IMR-90 (cell line): ENCODE measurements at regions not wholly inside any gene's neighbourhood (a gene's known extent, or its start where the extent isn't known, plus 50 kb on each side); places are given as distances from the start of the nearest gene placed in this dataset.
A peak's percentile ranks its signal among the peaks of the same experiment; 100 is the strongest.

Experiments
- ATAC-seq: fragments of 200-7000 bp; cut with Tn5 transposase; 2 replicates; pipeline ENCODE4 v1.9.1; 2020; ENCODE audit warnings: low read depth, mild to moderate bottlenecking, moderate library complexity
- BruUV-seq: library from RNA; stranded (reverse); fragments of 400-500 nt; replicated peaks from 2 replicates; lab custom pipeline; 2021; lab: Mats Ljungman, UMichigan
- CTCF ChIA-PET: fragments of 300-600 bp; formaldehyde crosslinking; extraction: SDS; loops from one replicate; lab custom pipeline; 2021; ENCODE audit warnings: antibody characterized with exemption; lab: Yijun Ruan, JAX
- POLR2A ChIA-PET: fragments of 300-600 bp; sonication (Branson Sonifier 250); formaldehyde crosslinking; loops from one replicate; lab custom pipeline; 2022; ENCODE audit warnings: antibody characterized with exemption; ENCODE audit not compliant: unreplicated experiment; lab: Charles Lee
- DNase-seq: peaks from one replicate; pipeline ENCODE4 v3.0.0; 2013
- H2AFZ ChIP-seq: replicated peaks from 2 replicates; pipeline ENCODE3; 2013; ENCODE audit warnings: low read length, mild to moderate bottlenecking; ENCODE audit not compliant: poor library complexity
- H2AK5ac ChIP-seq: 2 replicates; pipeline ENCODE4 v1.6.1; 2013; ENCODE audit warnings: low read depth, low read length, inconsistent platforms
- H2AK9ac ChIP-seq: replicated peaks from 2 replicates; pipeline ENCODE3; 2013; ENCODE audit warnings: mild to moderate bottlenecking, low read depth, low read length, moderate library complexity; ENCODE audit not compliant: poor library complexity
- H2BK120ac ChIP-seq: 2 replicates; pipeline ENCODE4 v1.6.1; 2013; ENCODE audit warnings: low read depth, low read length, inconsistent platforms
- H2BK15ac ChIP-seq: 3 replicates; pipeline ENCODE4 v1.6.1; 2013; ENCODE audit warnings: low read depth, low read length, inconsistent platforms
- H2BK20ac ChIP-seq: 2 replicates; pipeline ENCODE4 v1.6.1; 2013; ENCODE audit warnings: low read depth, mild to moderate bottlenecking, inconsistent platforms, low read length, moderate library complexity
- H2BK5ac ChIP-seq: 2 replicates; pipeline ENCODE4 v1.6.1; 2013; ENCODE audit warnings: mild to moderate bottlenecking, low read depth, low read length, inconsistent platforms; ENCODE audit not compliant: poor library complexity, severe bottlenecking
- H3K14ac ChIP-seq: replicated peaks from 2 replicates; pipeline ENCODE4 v1.6.1; 2013; ENCODE audit warnings: low read depth, low read length, inconsistent platforms
- H3K18ac ChIP-seq: 2 replicates; pipeline ENCODE4 v1.6.1; 2013; ENCODE audit warnings: low read depth, low read length, control low read depth
- H3K23ac ChIP-seq: 2 replicates; pipeline ENCODE4 v1.6.1; 2013; ENCODE audit warnings: low read depth, low read length, inconsistent platforms
- H3K27ac ChIP-seq: 2 replicates; pipeline ENCODE4 v1.5.1; 2013; ENCODE audit warnings: mild to moderate bottlenecking, control low read depth, low read length; ENCODE audit not compliant: insufficient read depth
- H3K27me3 ChIP-seq: 2 replicates; pipeline ENCODE4 v1.6.1; 2013; ENCODE audit warnings: low read length; ENCODE audit not compliant: control insufficient read depth, insufficient read depth
- H3K36me3 ChIP-seq: 2 replicates; pipeline ENCODE4 v1.6.1; 2013; ENCODE audit warnings: low read length, mixed read lengths; ENCODE audit not compliant: control insufficient read depth, insufficient read depth
- H3K4ac ChIP-seq: 2 replicates; pipeline ENCODE4 v1.6.1; 2013; ENCODE audit warnings: low read depth, low read length, inconsistent platforms
- H3K4me1 ChIP-seq: 2 replicates; pipeline ENCODE4 v1.6.1; 2013; ENCODE audit warnings: low read length, mixed read lengths; ENCODE audit not compliant: control insufficient read depth, insufficient read depth
- H3K4me2 ChIP-seq: 2 replicates; pipeline ENCODE4 v1.6.1; 2013; ENCODE audit warnings: low read depth, mild to moderate bottlenecking, control low read depth, low read length, moderate library complexity
- H3K4me3 ChIP-seq: 2 replicates; pipeline ENCODE4 v1.5.1; 2013; ENCODE audit warnings: low read depth, mild to moderate bottlenecking, control low read depth, low read length, moderate library complexity; ENCODE audit not compliant: insufficient read depth
- H3K56ac ChIP-seq: 2 replicates; pipeline ENCODE4 v1.6.1; 2013; ENCODE audit warnings: low read length, inconsistent platforms; ENCODE audit not compliant: insufficient read depth; ENCODE audit errors: extremely low read depth
- H3K79me1 ChIP-seq, 2 experiments: 2 replicates each; pipeline ENCODE4 v1.6.1; 2013; ENCODE audit warnings: low read length in 2 of 2, inconsistent platforms in 1 of 2, low read depth in 1 of 2
- H3K9ac ChIP-seq: 2 replicates; pipeline ENCODE4 v1.6.1; 2013; ENCODE audit warnings: low read depth, low read length, control low read depth
- H3K9me1 ChIP-seq: 2 replicates; pipeline ENCODE4 v1.6.1; 2013; ENCODE audit warnings: low read length, inconsistent platforms; ENCODE audit not compliant: insufficient read depth
- H3K9me3 ChIP-seq: 2 replicates; pipeline ENCODE4 v1.6.1; 2013; ENCODE audit warnings: low read length; ENCODE audit not compliant: control insufficient read depth, insufficient read depth
- H4K20me1 ChIP-seq: 2 replicates; pipeline ENCODE4 v1.6.1; 2013; ENCODE audit warnings: low read length, inconsistent platforms; ENCODE audit not compliant: insufficient read depth
- H4K5ac ChIP-seq: 2 replicates; pipeline ENCODE4 v1.6.1; 2013; ENCODE audit warnings: mild to moderate bottlenecking, low read depth, low read length, control low read depth
- H4K8ac ChIP-seq, 2 experiments: 2 replicates each; pipeline ENCODE4 v1.6.1; 2013; ENCODE audit warnings: low read depth in 2 of 2, low read length in 2 of 2, control low read depth in 1 of 2, inconsistent platforms in 1 of 2
- H4K91ac ChIP-seq: 2 replicates; pipeline ENCODE4 v1.6.1; 2013; ENCODE audit warnings: low read depth, low read length, inconsistent platforms; ENCODE audit not compliant: insufficient read depth
- MXI1 ChIP-seq: IDR thresholded peaks from 2 replicates; pipeline ENCODE4 v1.6.1; 2012; ENCODE audit warnings: low read depth, mild to moderate bottlenecking, low read length, moderate library complexity, borderline replicate concordance
- RFX5 ChIP-seq: IDR thresholded peaks from 2 replicates; pipeline ENCODE4 v1.8.0; 2012; ENCODE audit warnings: low read depth, mild to moderate bottlenecking, low read length, moderate library complexity
- WGBS, 2 experiments: methylation state at CpG; one replicate each; pipeline versions ENCODE4 v1.1.5 to v1.1.7; 2013; ENCODE audit warnings: missing lambda C conversion rate in 2 of 2; ENCODE audit not compliant: insufficient read length in 1 of 2; ENCODE audit errors: extremely low coverage in 2 of 2; 5-methylcytosine and 5-hydroxymethylcytosine counted together
- dilution Hi-C: fragments of 300-500 bp; cut with HindIII; formaldehyde crosslinking; loops from one replicate; pipeline ENCODE4 v1.14.3; 2018; ENCODE audit warnings: low sequenced_read_pairs; ENCODE audit not compliant: unreplicated experiment
- in situ Hi-C: fragments of 300-500 bp; cut with MboI; formaldehyde crosslinking; loops from 3 replicates; pipeline ENCODE4 v1.14.3; 2019; ENCODE audit warnings: low sequenced_read_pairs, inconsistent platforms, mixed read lengths
- intact Hi-C: fragments of 100-400 bp; cut with micrococcal nuclease; formaldehyde crosslinking; loops from 2 replicates; pipeline ENCODE4 v1.10.0; 2022
- TF ChIP-seq, protein P1 (sequence below): fragments of 150-350 bp; IDR thresholded peaks from 2 replicates; pipeline ENCODE4 v1.6.1; 2016; ENCODE audit warnings: low read depth, mild to moderate bottlenecking, low read length, moderate library complexity, borderline replicate concordance
- TF ChIP-seq, protein P2 (sequence below): fragments of 150-350 bp; IDR thresholded peaks from 2 replicates; pipeline ENCODE4 v1.6.1; 2017; ENCODE audit warnings: mild to moderate bottlenecking, antibody characterized with exemption, low read length, low read depth

DNA sequence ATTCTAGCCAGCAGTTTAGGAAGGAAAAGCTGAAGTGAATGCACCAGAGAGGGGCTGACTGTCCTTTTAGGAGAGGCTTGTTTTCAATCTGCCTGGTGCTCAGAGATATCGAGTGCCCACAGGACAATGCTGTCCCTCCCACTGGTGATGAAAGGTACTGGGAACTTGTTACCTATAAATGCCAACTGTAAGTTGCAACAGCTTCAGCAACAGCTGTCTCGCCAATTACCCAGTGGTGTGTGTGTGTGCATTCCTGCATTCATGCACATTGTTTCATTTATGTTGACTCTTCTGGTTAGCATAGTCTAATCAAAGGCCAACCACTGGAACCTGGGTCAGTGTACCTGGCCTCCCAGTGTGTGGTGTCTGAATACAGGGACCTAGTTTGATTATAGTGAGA is 161.1 kb downstream of the CSNK1G3 start:
- Histone ChIP-seq H4K91ac (peak overlapping the region; percentile 66; the same call in 1 of the 2 replicates), H3K14ac (peak overlapping the region; percentile 78; the same call in 1 of the 2 replicates), H3K23ac (peak overlapping the region; percentile 48; the same call in 1 of the 2 replicates), H3K4me2 (no peak overlapping the region), H3K9ac (no peak overlapping the region), H4K8ac (peak overlapping the region in 1 of 2 experiments; percentile 44; a peak in 1 of 4 replicates), H3K9me1 (peaks cover 4% of the 10 kb centered on the region; the same call in 1 of the 2 replicates), H4K20me1 (no peaks in the 10 kb centered on the region), H3K4me3 (no peak overlapping the region), H2BK5ac (no peak overlapping the region), H3K4ac (peak overlapping the region; percentile 91), H3K18ac (peak overlapping the region; percentile 1; the same call in 1 of the 2 replicates), H2BK20ac (peak overlapping the region; percentile 89), H3K27ac (no peak overlapping the region), H2BK120ac (peak overlapping the region; percentile 85), H2AK9ac (no peak overlapping the region), H3K36me3 (no peaks in the 10 kb centered on the region), H3K79me1 (no peaks in the 10 kb centered on the region), H3K9me3 (no peaks in the 10 kb centered on the region), H2BK15ac (peak overlapping the region; percentile 87; the same call in 2 of the 3 replicates), H4K5ac (peak overlapping the region; percentile 30; the same call in 1 of the 2 replicates), H3K27me3 (no peaks in the 10 kb centered on the region), H2AK5ac (peak overlapping the region; percentile 60; the same call in 1 of the 2 replicates), H2AFZ (peak overlapping the region; percentile 18), H3K56ac (no peak overlapping the region), H3K4me1 (peaks cover 4% of the 10 kb centered on the region)
- dilution Hi-C loops (no loop called here), intact Hi-C loops (loop anchor here (5.0 to 10.0 kb wide), 4 partner anchors 509 to 1732 kb away; no protein-coding TSS in a partner anchor), in situ Hi-C loops (no loop called here)
- no peak for DNase-seq
- no TSS peak for BruUV-seq
- ChIA-PET CTCF (interaction anchor here (0.6 to 1.2 kb wide), 2 partner anchors 373 to 559 kb away, joined by 3 read pairs; no protein-coding TSS in a partner anchor), POLR2A (interaction anchor here (0.6 kb wide), 1 partner anchor 779 kb away, joined by 3 read pairs; no protein-coding TSS in a partner anchor)
- TF ChIP-seq, protein P1, sequence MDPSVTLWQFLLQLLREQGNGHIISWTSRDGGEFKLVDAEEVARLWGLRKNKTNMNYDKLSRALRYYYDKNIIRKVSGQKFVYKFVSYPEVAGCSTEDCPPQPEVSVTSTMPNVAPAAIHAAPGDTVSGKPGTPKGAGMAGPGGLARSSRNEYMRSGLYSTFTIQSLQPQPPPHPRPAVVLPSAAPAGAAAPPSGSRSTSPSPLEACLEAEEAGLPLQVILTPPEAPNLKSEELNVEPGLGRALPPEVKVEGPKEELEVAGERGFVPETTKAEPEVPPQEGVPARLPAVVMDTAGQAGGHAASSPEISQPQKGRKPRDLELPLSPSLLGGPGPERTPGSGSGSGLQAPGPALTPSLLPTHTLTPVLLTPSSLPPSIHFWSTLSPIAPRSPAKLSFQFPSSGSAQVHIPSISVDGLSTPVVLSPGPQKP: no peak
- no peak for TF ChIP-seq RFX5
- no peak for TF ChIP-seq MXI1
- TF ChIP-seq, protein P2, sequence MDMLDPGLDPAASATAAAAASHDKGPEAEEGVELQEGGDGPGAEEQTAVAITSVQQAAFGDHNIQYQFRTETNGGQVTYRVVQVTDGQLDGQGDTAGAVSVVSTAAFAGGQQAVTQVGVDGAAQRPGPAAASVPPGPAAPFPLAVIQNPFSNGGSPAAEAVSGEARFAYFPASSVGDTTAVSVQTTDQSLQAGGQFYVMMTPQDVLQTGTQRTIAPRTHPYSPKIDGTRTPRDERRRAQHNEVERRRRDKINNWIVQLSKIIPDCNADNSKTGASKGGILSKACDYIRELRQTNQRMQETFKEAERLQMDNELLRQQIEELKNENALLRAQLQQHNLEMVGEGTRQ: no peak
- no peak for ATAC-seq
- 100% methylated on average over 1 of the region's 2 CpGs; no CpG with 5 or more reads in 1 of the 2 experiments for WGBS, 2 experiments
